Natural killer cell (primary cell): ENCODE measurements at regions not wholly inside any gene's neighbourhood (a gene's known extent, or its start where the extent isn't known, plus 50 kb on each side); places are given as distances from the start of the nearest gene placed in this dataset.

ENCODE experiments used
- ATAC-seq, 3 donors: fragments of 150-1000 bp in 2 of 3; fragments of 200-7000 bp in 1 of 3; cut with Tn5 transposase; 1 replicate in 1 of 3; 2 replicates in 2 of 3; pipeline ENCODE4 v1.10.0; 2021; ENCODE audit warnings: mild to moderate bottlenecking in 2 of 3, moderate library complexity in 2 of 3
- DNase-seq, 2 donors: peaks; one replicate each; pipeline versions ENCODE4 v3.0.0 to v3.0.0-alpha.2; 2013 to 2021; ENCODE audit warnings: mixed read lengths in 1 of 2
- H3K27ac ChIP-seq: one replicate; pipeline ENCODE4 v1.5.1; 2013; ENCODE audit warnings: mild to moderate bottlenecking, low read length
- H3K27me3 ChIP-seq: one replicate; pipeline ENCODE4 v1.6.1; 2013; ENCODE audit warnings: low read length; ENCODE audit not compliant: control insufficient read depth, insufficient read depth
- H3K36me3 ChIP-seq: one replicate; pipeline ENCODE4 v1.6.1; 2013; ENCODE audit warnings: low read length; ENCODE audit not compliant: control insufficient read depth, insufficient read depth
- H3K4me1 ChIP-seq: one replicate; pipeline ENCODE4 v1.6.1; 2013; ENCODE audit warnings: low read length; ENCODE audit not compliant: control insufficient read depth, insufficient read depth
- H3K4me3 ChIP-seq: one replicate; pipeline ENCODE4 v1.5.1; 2013; ENCODE audit warnings: low read length
- H3K9me3 ChIP-seq: one replicate; pipeline ENCODE4 v1.6.1; 2013; ENCODE audit warnings: low read length; ENCODE audit not compliant: control insufficient read depth, insufficient read depth
- H3K27ac Mint-ChIP-seq, 2 donors: one replicate each; pipeline ENCODE4 v1.8.0; 2022; ENCODE audit warnings: mild to moderate bottlenecking in 2 of 2, mixed read lengths in 2 of 2, moderate library complexity in 1 of 2
- H3K27me3 Mint-ChIP-seq, 2 donors: one replicate each; pipeline ENCODE4 v1.8.0; 2022; ENCODE audit warnings: low read depth in 2 of 2, mixed read lengths in 2 of 2
- H3K36me3 Mint-ChIP-seq: one replicate; pipeline ENCODE4 v1.8.0; 2022; ENCODE audit warnings: mixed read lengths
- H3K4me1 Mint-ChIP-seq, 2 donors: one replicate each; pipeline ENCODE4 v1.8.0; 2022; ENCODE audit warnings: mixed read lengths in 2 of 2
- H3K4me3 Mint-ChIP-seq: one replicate; pipeline ENCODE4 v1.8.0; 2022; ENCODE audit warnings: mild to moderate bottlenecking, moderate library complexity, mixed read lengths
- H3K9me3 Mint-ChIP-seq, 2 donors: one replicate each; pipeline ENCODE4 v1.8.0; 2022; ENCODE audit warnings: mixed read lengths in 2 of 2
- WGBS: methylation state at CpG from one replicate; pipeline ENCODE4 v1.1.7; 2013; ENCODE audit warnings: missing lambda C conversion rate; ENCODE audit not compliant: insufficient coverage; 5-methylcytosine and 5-hydroxymethylcytosine counted together
- intact Hi-C: fragments of 100-400 bp; cut with micrococcal nuclease; formaldehyde crosslinking; loops from one replicate; pipeline ENCODE4 v1.14.2; 2022
- TF ChIP-seq, protein P1 (sequence below): fragments of 200-600 bp; IDR thresholded peaks from one replicate; pipeline ENCODE4 v1.8.0; 2022; ENCODE audit warnings: antibody characterized with exemption

- no peaks in the 10 kb centered on the region for H3K27me3 Mint-ChIP-seq
- peaks cover 11 to 14% of the 10 kb centered on the region in 2 donors for H3K9me3 Mint-ChIP-seq
- no peak overlapping the region for H3K27ac Mint-ChIP-seq
- ATAC-seq: no peak
- no CpG with 5 or more reads among the region's 1 CpG for WGBS
- H3K4me1 Mint-ChIP-seq: no peaks in the 10 kb centered on the region
- no peak overlapping the region for H3K4me3 ChIP-seq
- H3K4me1 ChIP-seq: no peaks in the 10 kb centered on the region
- intact Hi-C loops: no loop called here
- no peaks in the 10 kb centered on the region for H3K36me3 ChIP-seq
- no peaks in the 10 kb centered on the region for H3K36me3 Mint-ChIP-seq
- H3K27me3 ChIP-seq: no peaks in the 10 kb centered on the region
- no peak overlapping the region for H3K27ac ChIP-seq
- DNase-seq: no peak
- H3K9me3 ChIP-seq: no peaks in the 10 kb centered on the region
- TF ChIP-seq, protein P1, sequence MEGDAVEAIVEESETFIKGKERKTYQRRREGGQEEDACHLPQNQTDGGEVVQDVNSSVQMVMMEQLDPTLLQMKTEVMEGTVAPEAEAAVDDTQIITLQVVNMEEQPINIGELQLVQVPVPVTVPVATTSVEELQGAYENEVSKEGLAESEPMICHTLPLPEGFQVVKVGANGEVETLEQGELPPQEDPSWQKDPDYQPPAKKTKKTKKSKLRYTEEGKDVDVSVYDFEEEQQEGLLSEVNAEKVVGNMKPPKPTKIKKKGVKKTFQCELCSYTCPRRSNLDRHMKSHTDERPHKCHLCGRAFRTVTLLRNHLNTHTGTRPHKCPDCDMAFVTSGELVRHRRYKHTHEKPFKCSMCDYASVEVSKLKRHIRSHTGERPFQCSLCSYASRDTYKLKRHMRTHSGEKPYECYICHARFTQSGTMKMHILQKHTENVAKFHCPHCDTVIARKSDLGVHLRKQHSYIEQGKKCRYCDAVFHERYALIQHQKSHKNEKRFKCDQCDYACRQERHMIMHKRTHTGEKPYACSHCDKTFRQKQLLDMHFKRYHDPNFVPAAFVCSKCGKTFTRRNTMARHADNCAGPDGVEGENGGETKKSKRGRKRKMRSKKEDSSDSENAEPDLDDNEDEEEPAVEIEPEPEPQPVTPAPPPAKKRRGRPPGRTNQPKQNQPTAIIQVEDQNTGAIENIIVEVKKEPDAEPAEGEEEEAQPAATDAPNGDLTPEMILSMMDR: no peak
- H3K4me3 Mint-ChIP-seq: no peak overlapping the region
These were observed 1551.0 kb downstream of the GRIK2 start for GRCh38 chr6:102944475-102944874.

- Mint-ChIP-seq H3K27ac (no peak overlapping the region), H3K9me3 (peaks cover 7 to 9% of the 10 kb centered on the region in 2 donors), H3K4me3 (no peak overlapping the region), H3K4me1 (no peaks in the 10 kb centered on the region), H3K27me3 (no peaks in the 10 kb centered on the region), H3K36me3 (no peaks in the 10 kb centered on the region)
- TF ChIP-seq, protein P1: no peak
- intact Hi-C loops: no loop called here
- no peak for DNase-seq
- Histone ChIP-seq H3K36me3 (no peaks in the 10 kb centered on the region), H3K27ac (no peak overlapping the region), H3K9me3 (no peaks in the 10 kb centered on the region), H3K27me3 (no peaks in the 10 kb centered on the region), H3K4me1 (no peaks in the 10 kb centered on the region), H3K4me3 (no peak overlapping the region)
- no peak for ATAC-seq
These were observed 1548.7 kb downstream of the GRIK2 start for GRCh38 chr6:102942206-102942605.

DNA sequence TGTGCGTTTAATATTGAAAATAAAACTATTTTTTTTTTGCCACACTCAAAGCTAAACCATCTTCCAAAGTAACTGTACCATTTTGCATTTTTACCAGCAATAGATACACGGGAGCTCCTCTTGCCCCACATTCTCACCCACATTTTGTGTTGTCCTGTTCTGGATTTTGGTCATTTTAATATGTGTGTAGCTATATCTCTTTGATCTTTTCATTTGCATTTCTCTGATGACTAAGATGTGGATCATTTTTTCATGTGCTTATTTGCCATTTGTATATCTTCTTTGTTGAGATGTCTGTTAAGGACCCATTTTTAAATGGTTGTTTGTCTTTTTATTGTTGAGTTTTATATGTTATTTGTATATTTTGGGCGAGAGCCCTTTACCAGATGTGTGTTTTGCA, 1543.5 kb downstream of the GRIK2 start:
- no peaks in the 10 kb centered on the region for H3K9me3 ChIP-seq
- no peaks in the 10 kb centered on the region for H3K36me3 Mint-ChIP-seq
- H3K4me1 ChIP-seq: no peaks in the 10 kb centered on the region
- no peak overlapping the region for H3K4me3 ChIP-seq
- WGBS: no CpG with 5 or more reads among the region's 3 CpGs
- no peak for ATAC-seq
- H3K4me3 Mint-ChIP-seq: no peak overlapping the region
- no peak overlapping the region for H3K27ac ChIP-seq
- no peak overlapping the region for H3K27ac Mint-ChIP-seq
- TF ChIP-seq, protein P1: no peak
- H3K9me3 Mint-ChIP-seq: peaks cover 5 to 11% of the 10 kb centered on the region in 2 donors
- intact Hi-C loops: no loop called here
- no peaks in the 10 kb centered on the region for H3K36me3 ChIP-seq
- DNase-seq: no peak
- no peaks in the 10 kb centered on the region for H3K4me1 Mint-ChIP-seq
- no peaks in the 10 kb centered on the region for H3K27me3 Mint-ChIP-seq
- no peaks in the 10 kb centered on the region for H3K27me3 ChIP-seq

- Histone ChIP-seq H3K9me3 (peaks cover 3% of the 10 kb centered on the region), H3K27me3 (no peaks in the 10 kb centered on the region), H3K4me3 (no peak overlapping the region), H3K27ac (no peak overlapping the region), H3K36me3 (no peaks in the 10 kb centered on the region), H3K4me1 (no peaks in the 10 kb centered on the region)
- Mint-ChIP-seq H3K27me3 (no peaks in the 10 kb centered on the region), H3K36me3 (no peaks in the 10 kb centered on the region), H3K4me1 (no peaks in the 10 kb centered on the region), H3K9me3 (peaks cover 4 to 15% of the 10 kb centered on the region in 2 donors), H3K27ac (no peak overlapping the region), H3K4me3 (no peak overlapping the region)
- intact Hi-C loops: no loop called here
- no peak for DNase-seq
- TF ChIP-seq, protein P1: no peak
- ATAC-seq: no peak
- 82% methylated on average over 3 of the region's 3 CpGs for WGBS
These were observed 1534.6 kb downstream of the GRIK2 start for GRCh38 chr6:102928109-102928508.
